Prostate gland (tissue), 2 donors: ENCODE measurements at regions not wholly inside any gene's neighbourhood (a gene's known extent, or its start where the extent isn't known, plus 50 kb on each side); places are given as distances from the start of the nearest gene placed in this dataset.

Experiments used
- CTCF ChIP-seq, 4 experiments: fragments of 200-600 bp in 2 of 4; fragments of 450-650 bp in 2 of 4; sonication (generic) in 2 of 4; IDR thresholded peaks; 1 replicate in 3 of 4; 2 replicates in 1 of 4; pipeline ENCODE4 v1.5.1; 2016 to 2019; ENCODE audit warnings: antibody characterized with exemption in 4 of 4, mild to moderate bottlenecking in 2 of 4, moderate library complexity in 2 of 4
- POLR2A ChIP-seq: fragments of 450-650 bp; IDR thresholded peaks from one replicate; pipeline ENCODE4 v1.6.1; 2016; ENCODE audit warnings: antibody characterized with exemption, mild to moderate bottlenecking
- POLR2AphosphoS5 ChIP-seq: sonication (generic); formaldehyde crosslinking; IDR thresholded peaks from one replicate; pipeline ENCODE4 v1.6.1; 2017; ENCODE audit warnings: antibody characterized with exemption

DNA sequence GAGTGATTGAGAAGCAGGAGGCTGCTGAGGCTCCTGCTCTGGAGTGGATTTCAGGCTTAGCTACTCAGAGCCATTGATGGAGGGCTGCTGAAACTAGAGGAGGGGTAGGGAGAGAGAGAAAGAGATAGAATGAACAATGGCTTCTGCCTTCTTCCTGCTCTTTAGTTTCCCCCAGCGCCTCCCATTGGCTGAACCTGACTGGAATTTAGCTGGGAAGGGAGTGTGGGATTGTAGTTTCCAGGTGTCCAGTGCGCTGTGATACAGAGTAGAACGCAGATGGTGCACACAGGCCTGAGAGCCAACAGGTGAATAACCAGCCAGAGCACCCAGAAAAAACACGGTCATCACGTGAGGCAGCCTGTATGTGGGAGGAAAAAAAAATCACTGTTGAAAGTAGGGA is 140.1 kb downstream of the IL20RB start:
- TF ChIP-seq CTCF (IDR thresholded peaks at IDR 0.05) (no peak), POLR2A (no peak), POLR2AphosphoS5 (no peak)
